Natural killer cell (primary cell): ENCODE measurements at regions not wholly inside any gene's neighbourhood (a gene's known extent, or its start where the extent isn't known, plus 50 kb on each side); places are given as distances from the start of the nearest gene placed in this dataset.

Experiments used
- ATAC-seq, 3 donors: fragments of 150-1000 bp in 2 of 3; fragments of 200-7000 bp in 1 of 3; cut with Tn5 transposase; 1 replicate in 1 of 3; 2 replicates in 2 of 3; pipeline ENCODE4 v1.10.0; 2021; ENCODE audit warnings: mild to moderate bottlenecking in 2 of 3, moderate library complexity in 2 of 3
- DNase-seq, 2 donors: peaks; one replicate each; pipeline versions ENCODE4 v3.0.0 to v3.0.0-alpha.2; 2013 to 2021; ENCODE audit warnings: mixed read lengths in 1 of 2
- H3K27ac ChIP-seq: one replicate; pipeline ENCODE4 v1.5.1; 2013; ENCODE audit warnings: mild to moderate bottlenecking, low read length
- H3K27me3 ChIP-seq: one replicate; pipeline ENCODE4 v1.6.1; 2013; ENCODE audit warnings: low read length; ENCODE audit not compliant: control insufficient read depth, insufficient read depth
- H3K36me3 ChIP-seq: one replicate; pipeline ENCODE4 v1.6.1; 2013; ENCODE audit warnings: low read length; ENCODE audit not compliant: control insufficient read depth, insufficient read depth
- H3K4me1 ChIP-seq: one replicate; pipeline ENCODE4 v1.6.1; 2013; ENCODE audit warnings: low read length; ENCODE audit not compliant: control insufficient read depth, insufficient read depth
- H3K4me3 ChIP-seq: one replicate; pipeline ENCODE4 v1.5.1; 2013; ENCODE audit warnings: low read length
- H3K9me3 ChIP-seq: one replicate; pipeline ENCODE4 v1.6.1; 2013; ENCODE audit warnings: low read length; ENCODE audit not compliant: control insufficient read depth, insufficient read depth
- H3K27ac Mint-ChIP-seq, 2 donors: one replicate each; pipeline ENCODE4 v1.8.0; 2022; ENCODE audit warnings: mild to moderate bottlenecking in 2 of 2, mixed read lengths in 2 of 2, moderate library complexity in 1 of 2
- H3K27me3 Mint-ChIP-seq, 2 donors: one replicate each; pipeline ENCODE4 v1.8.0; 2022; ENCODE audit warnings: low read depth in 2 of 2, mixed read lengths in 2 of 2
- H3K36me3 Mint-ChIP-seq: one replicate; pipeline ENCODE4 v1.8.0; 2022; ENCODE audit warnings: mixed read lengths
- H3K4me1 Mint-ChIP-seq, 2 donors: one replicate each; pipeline ENCODE4 v1.8.0; 2022; ENCODE audit warnings: mixed read lengths in 2 of 2
- H3K4me3 Mint-ChIP-seq: one replicate; pipeline ENCODE4 v1.8.0; 2022; ENCODE audit warnings: mild to moderate bottlenecking, moderate library complexity, mixed read lengths
- H3K9me3 Mint-ChIP-seq, 2 donors: one replicate each; pipeline ENCODE4 v1.8.0; 2022; ENCODE audit warnings: mixed read lengths in 2 of 2
- CTCF ChIP-seq: fragments of 200-600 bp; IDR thresholded peaks from one replicate; pipeline ENCODE4 v1.8.0; 2022; ENCODE audit warnings: antibody characterized with exemption
- WGBS: methylation state at CpG from one replicate; pipeline ENCODE4 v1.1.7; 2013; ENCODE audit warnings: missing lambda C conversion rate; ENCODE audit not compliant: insufficient coverage; 5-methylcytosine and 5-hydroxymethylcytosine counted together
- intact Hi-C: fragments of 100-400 bp; cut with micrococcal nuclease; formaldehyde crosslinking; loops from one replicate; pipeline ENCODE4 v1.14.2; 2022

DNA sequence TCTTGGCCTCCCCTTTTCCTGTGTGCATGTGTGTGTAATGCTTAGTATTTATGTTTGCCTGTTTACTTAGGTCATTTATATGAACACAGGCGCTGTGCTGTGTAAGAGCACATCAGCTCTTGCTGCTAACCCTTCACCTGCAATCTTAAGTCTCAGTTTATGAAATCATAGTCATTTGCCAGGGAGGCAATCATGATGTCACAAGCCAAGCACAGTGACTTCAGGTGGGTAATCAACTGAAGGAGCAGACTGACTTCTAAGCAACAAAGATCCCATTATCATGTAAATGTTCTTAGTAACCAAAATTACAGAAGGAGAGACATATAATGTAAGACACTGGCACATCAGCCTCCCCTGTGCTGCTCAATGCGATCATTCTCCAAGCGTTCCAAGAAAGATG lies 386.3 kb upstream of the MEIS1 start:
- Mint-ChIP-seq H3K9me3 (peaks cover 0 to 3% of the 10 kb centered on the region in 2 donors), H3K4me1 (no peaks in the 10 kb centered on the region), H3K27ac (no peak overlapping the region), H3K4me3 (no peak overlapping the region), H3K27me3 (no peaks in the 10 kb centered on the region), H3K36me3 (no peaks in the 10 kb centered on the region)
- DNase-seq (no peak), ATAC-seq (no peak)
- no peak for TF ChIP-seq CTCF
- no peaks in the 10 kb centered on the region for H3K4me1 ChIP-seq
- H3K4me3 ChIP-seq: no peak overlapping the region
- H3K36me3 ChIP-seq: no peaks in the 10 kb centered on the region
- H3K27ac ChIP-seq: no peak overlapping the region
- WGBS: 92% methylated on average over 3 of the region's 3 CpGs
- intact Hi-C loops: no loop called here
- H3K9me3 ChIP-seq: no peaks in the 10 kb centered on the region
- H3K27me3 ChIP-seq: no peaks in the 10 kb centered on the region

GRCh38 chr2:66041902-66042657 lies 392.8 kb upstream of the MEIS1 start:
- no peaks in the 10 kb centered on the region for H3K4me1 ChIP-seq
- Mint-ChIP-seq H3K27me3 (peaks cover 0 to 10% of the 10 kb centered on the region in 2 donors), H3K9me3 (peaks cover 0 to 3% of the 10 kb centered on the region in 2 donors), H3K4me3 (no peak overlapping the region), H3K4me1 (no peaks in the 10 kb centered on the region), H3K36me3 (no peaks in the 10 kb centered on the region), H3K27ac (no peak overlapping the region)
- no peaks in the 10 kb centered on the region for H3K27me3 ChIP-seq
- H3K4me3 ChIP-seq: no peak overlapping the region
- H3K27ac ChIP-seq: no peak overlapping the region
- 100% methylated on average over 3 of the region's 7 CpGs for WGBS
- ATAC-seq (no peak), DNase-seq (no peak)
- H3K36me3 ChIP-seq: no peaks in the 10 kb centered on the region
- intact Hi-C loops: no loop called here
- TF ChIP-seq CTCF: no peak
- H3K9me3 ChIP-seq: no peaks in the 10 kb centered on the region

- DNase-seq (no peak), ATAC-seq (no peak)
- no peaks in the 10 kb centered on the region for H3K4me1 Mint-ChIP-seq
- peaks cover 0 to 10% of the 10 kb centered on the region in 2 donors for H3K27me3 Mint-ChIP-seq
- WGBS: 94% methylated on average over 1 of the region's 1 CpG
- H3K36me3 Mint-ChIP-seq: no peaks in the 10 kb centered on the region
- H3K9me3 Mint-ChIP-seq: no peaks in the 10 kb centered on the region
- no peak for TF ChIP-seq CTCF
- intact Hi-C loops: no loop called here
- H3K27ac ChIP-seq: no peak overlapping the region
- H3K9me3 ChIP-seq: no peaks in the 10 kb centered on the region
- H3K27me3 ChIP-seq: no peaks in the 10 kb centered on the region
- no peak overlapping the region for H3K27ac Mint-ChIP-seq
- no peaks in the 10 kb centered on the region for H3K36me3 ChIP-seq
- H3K4me1 ChIP-seq: no peaks in the 10 kb centered on the region
- no peak overlapping the region for H3K4me3 ChIP-seq
- no peak overlapping the region for H3K4me3 Mint-ChIP-seq
Observed at GRCh38 chr2:66036948-66037347, 398.0 kb upstream of the MEIS1 start.

GRCh38 chr2:66034467-66034866 lies 400.5 kb upstream of the MEIS1 start:
- peaks cover 0 to 10% of the 10 kb centered on the region in 2 donors for H3K27me3 Mint-ChIP-seq
- Histone ChIP-seq H3K4me3 (no peak overlapping the region), H3K9me3 (no peaks in the 10 kb centered on the region), H3K27ac (no peak overlapping the region), H3K27me3 (no peaks in the 10 kb centered on the region), H3K4me1 (no peaks in the 10 kb centered on the region), H3K36me3 (no peaks in the 10 kb centered on the region)
- no peak for TF ChIP-seq CTCF
- H3K4me1 Mint-ChIP-seq: no peaks in the 10 kb centered on the region
- DNase-seq (no peak), ATAC-seq (no peak)
- H3K4me3 Mint-ChIP-seq: no peak overlapping the region
- H3K27ac Mint-ChIP-seq: no peak overlapping the region
- intact Hi-C loops: no loop called here
- H3K9me3 Mint-ChIP-seq: peaks cover 0 to 2% of the 10 kb centered on the region in 2 donors
- no peaks in the 10 kb centered on the region for H3K36me3 Mint-ChIP-seq
